ENCODE measurements at regions not wholly inside any gene's neighbourhood (a gene's known extent, or its start where the extent isn't known, plus 50 kb on each side); places are given as distances from the start of the nearest gene placed in this dataset.
"Not testable (repeated sequence)": the region's sequence is repeated elsewhere in the genome, so short reads cannot be mapped to it uniquely, and the experiment has no call there.

- DNase-seq, result no peak
Measured at GRCh38 chr7:106518967-106519366, 142.0 kb downstream of the CCDC71L start.

GRCh38 chr7:106518239-106518638 is 142.7 kb downstream of the CCDC71L start:
- no peak for DNase-seq

- DNase-seq, result no peak
Measured at GRCh38 chr7:106517508-106517907, 143.4 kb downstream of the CCDC71L start.

GRCh38 chr7:106515321-106515720 is 145.6 kb downstream of the CCDC71L start:
- no peak for DNase-seq

GRCh38 chr7:106514881-106515280 is 146.1 kb downstream of the CCDC71L start:
- DNase-seq, result no peak

GRCh38 chr7:106512217-106512616 is 148.7 kb downstream of the CCDC71L start:
- no peak for DNase-seq

- DNase-seq, result peak in 1 of 2 experiments; percentile 50
Measured at GRCh38 chr7:106504645-106505044, 156.3 kb downstream of the CCDC71L start.

GRCh38 chr7:106504207-106504606 is 156.8 kb downstream of the CCDC71L start:
- DNase-seq, result no peak

GRCh38 chr7:106503626-106504025 is 157.3 kb downstream of the CCDC71L start:
- DNase-seq, result no peak

GRCh38 chr7:106501605-106502580 is 159.1 kb downstream of the CCDC71L start:
- DNase-seq, result no peak

GRCh38 chr7:106499897-106500296 is 161.1 kb downstream of the CCDC71L start:
- no peak for DNase-seq

GRCh38 chr7:106498005-106498404 is 163.0 kb downstream of the CCDC71L start:
- not testable (repeated sequence) for DNase-seq

GRCh38 chr7:106493041-106493731 is 167.8 kb downstream of the CCDC71L start:
- DNase-seq, result no peak

GRCh38 chr7:106488465-106488864 is 172.5 kb downstream of the CCDC71L start:
- no peak for DNase-seq

- no peak for DNase-seq
Measured at GRCh38 chr7:106487892-106488291, 173.1 kb downstream of the CCDC71L start.

- DNase-seq, result no peak
Measured at GRCh38 chr7:106486331-106486730, 174.6 kb downstream of the CCDC71L start.

GRCh38 chr7:106485919-106486318 is 175.0 kb downstream of the CCDC71L start:
- no peak for DNase-seq

- no peak for DNase-seq
Measured at GRCh38 chr7:106485031-106485551, 175.9 kb downstream of the CCDC71L start.

- DNase-seq, result no peak
Measured at GRCh38 chr7:106484562-106484961, 176.4 kb downstream of the CCDC71L start.

- DNase-seq, result no peak
Measured at GRCh38 chr7:106482091-106482490, 178.9 kb downstream of the CCDC71L start.

GRCh38 chr7:106480616-106481031 is 180.3 kb downstream of the CCDC71L start:
- DNase-seq, result no peak

GRCh38 chr7:106480161-106480579 is 180.8 kb downstream of the CCDC71L start:
- no peak for DNase-seq

GRCh38 chr7:106476751-106477150 is 184.2 kb downstream of the CCDC71L start:
- no peak for DNase-seq

- DNase-seq, result no peak
Measured at GRCh38 chr7:106472741-106473140, 188.0 kb upstream of the NAMPT start.
